CD14-positive monocyte (primary cell): ENCODE measurements at regions not wholly inside any gene's neighbourhood (a gene's known extent, or its start where the extent isn't known, plus 50 kb on each side); places are given as distances from the start of the nearest gene placed in this dataset.

Source experiments
- DNase-seq, 3 donors: peaks; one replicate each; pipeline ENCODE4 v3.0.0-alpha.2; 2011 to 2022
- H2AFZ ChIP-seq: 2 replicates; pipeline ENCODE4 v1.6.0; 2012; ENCODE audit warnings: mild to moderate bottlenecking, low read depth, low read length, inconsistent platforms; ENCODE audit not compliant: insufficient read depth, poor library complexity, severe bottlenecking
- H3K27ac ChIP-seq, 2 donors: 1 replicate in 1 of 2; 2 replicates in 1 of 2; pipeline ENCODE4 v1.5.1; 2012 to 2013; ENCODE audit warnings: low read length in 2 of 2, control low read depth in 1 of 2, inconsistent platforms in 1 of 2, low read depth in 1 of 2, mild to moderate bottlenecking in 1 of 2
- H3K27me3 ChIP-seq, 2 donors: one replicate each; pipeline versions ENCODE4 v1.6.0 to v1.6.1; 2011 to 2013; ENCODE audit warnings: low read length in 2 of 2; ENCODE audit not compliant: control insufficient read depth in 2 of 2, insufficient read depth in 2 of 2
- H3K36me3 ChIP-seq, 2 donors: replicated peaks in 1 of 2; 1 replicate in 1 of 2; 2 replicates in 1 of 2; pipeline versions ENCODE4 v1.5.1 to v1.6.1; 2012 to 2013; ENCODE audit warnings: low read length in 2 of 2, control low read depth in 1 of 2, inconsistent platforms in 1 of 2, mild to moderate bottlenecking in 1 of 2; ENCODE audit not compliant: insufficient read depth in 2 of 2, control insufficient read depth in 1 of 2
- H3K4me1 ChIP-seq, 2 donors: 1 replicate in 1 of 2; 2 replicates in 1 of 2; pipeline versions ENCODE4 v1.5.1 to v1.6.1; 2012 to 2013; ENCODE audit warnings: low read length in 2 of 2, control low read depth in 1 of 2, inconsistent platforms in 1 of 2, mild to moderate bottlenecking in 1 of 2, moderate library complexity in 1 of 2; ENCODE audit not compliant: insufficient read depth in 2 of 2, control insufficient read depth in 1 of 2
- H3K4me2 ChIP-seq: replicated peaks from 2 replicates; pipeline ENCODE3; 2012; ENCODE audit warnings: low read length, moderate library complexity, mild to moderate bottlenecking; ENCODE audit not compliant: poor library complexity, severe bottlenecking; ENCODE audit errors: extremely low read depth
- H3K4me3 ChIP-seq, 3 experiments: fragments of 200-600 bp in 1 of 3; sonication (generic) in 1 of 3; replicated peaks in 1 of 3; 1 replicate in 2 of 3; 2 replicates in 1 of 3; pipeline ENCODE4 v1.5.1; 2011 to 2013; ENCODE audit warnings: low read length in 3 of 3, mild to moderate bottlenecking in 3 of 3, control low read depth in 2 of 3, low read depth in 2 of 3, inconsistent platforms in 1 of 3, moderate library complexity in 1 of 3
- H3K79me2 ChIP-seq: 2 replicates; pipeline ENCODE4 v1.6.0; 2012; ENCODE audit warnings: mild to moderate bottlenecking, control low read depth, inconsistent platforms, low read length, moderate library complexity; ENCODE audit not compliant: insufficient read depth
- H3K9ac ChIP-seq: 2 replicates; pipeline ENCODE4 v1.6.0; 2017; ENCODE audit warnings: low read length, mild to moderate bottlenecking; ENCODE audit not compliant: insufficient read depth, poor library complexity, severe bottlenecking
- H3K9me3 ChIP-seq, 2 donors: replicated peaks in 1 of 2; 1 replicate in 1 of 2; 2 replicates in 1 of 2; pipeline versions ENCODE4 v1.5.1 to v1.6.1; 2012 to 2013; ENCODE audit warnings: low read length in 2 of 2, control low read depth in 1 of 2; ENCODE audit not compliant: control insufficient read depth in 1 of 2, insufficient read depth in 1 of 2
- H4K20me1 ChIP-seq: 2 replicates; pipeline ENCODE4 v1.6.0; 2012; ENCODE audit warnings: mild to moderate bottlenecking, low read length, control low read depth, moderate library complexity; ENCODE audit not compliant: insufficient read depth
- H3K27ac Mint-ChIP-seq, 7 donors: one replicate each; pipeline ENCODE4 v1.8.0; 2020; ENCODE audit warnings: mild to moderate bottlenecking in 7 of 7, mixed read lengths in 7 of 7, moderate library complexity in 6 of 7, inconsistent platforms in 2 of 7
- H3K27me3 Mint-ChIP-seq, 3 donors: one replicate each; pipeline ENCODE4 v1.8.0; 2021 to 2022; ENCODE audit warnings: low read depth in 3 of 3, mild to moderate bottlenecking in 3 of 3, mixed read lengths in 3 of 3, moderate library complexity in 3 of 3, inconsistent platforms in 1 of 3
- H3K36me3 Mint-ChIP-seq, 2 donors: one replicate each; pipeline ENCODE4 v1.8.0; 2020; ENCODE audit warnings: mixed read lengths in 2 of 2, inconsistent platforms in 1 of 2, mild to moderate bottlenecking in 1 of 2
- H3K4me1 Mint-ChIP-seq: one replicate; pipeline ENCODE4 v1.8.0; 2020; ENCODE audit warnings: mild to moderate bottlenecking, mixed read lengths
- H3K4me3 Mint-ChIP-seq, 2 donors: one replicate each; pipeline ENCODE4 v1.8.0; 2020; ENCODE audit warnings: mild to moderate bottlenecking in 2 of 2, mixed read lengths in 2 of 2, moderate library complexity in 1 of 2
- H3K9me3 Mint-ChIP-seq, 7 donors: one replicate each; pipeline ENCODE4 v1.8.0; 2020 to 2022; ENCODE audit warnings: mixed read lengths in 7 of 7, mild to moderate bottlenecking in 6 of 7, moderate library complexity in 6 of 7, inconsistent platforms in 2 of 7
- WGBS: methylation state at CpG from one replicate; pipeline ENCODE4 v1.1.5; 2013; ENCODE audit warnings: missing lambda C conversion rate; ENCODE audit not compliant: insufficient coverage; 5-methylcytosine and 5-hydroxymethylcytosine counted together
- intact Hi-C, 2 donors: fragments of 100-400 bp; cut with micrococcal nuclease; formaldehyde crosslinking; loops; one replicate each; pipeline versions ENCODE4 v1.15.0 to v1.15.1; 2023
- TF ChIP-seq, protein P1 (sequence below): fragments of 200-600 bp; IDR thresholded peaks from one replicate; pipeline ENCODE4 v1.8.0; 2022; ENCODE audit warnings: antibody characterized with exemption, mild to moderate bottlenecking

DNA sequence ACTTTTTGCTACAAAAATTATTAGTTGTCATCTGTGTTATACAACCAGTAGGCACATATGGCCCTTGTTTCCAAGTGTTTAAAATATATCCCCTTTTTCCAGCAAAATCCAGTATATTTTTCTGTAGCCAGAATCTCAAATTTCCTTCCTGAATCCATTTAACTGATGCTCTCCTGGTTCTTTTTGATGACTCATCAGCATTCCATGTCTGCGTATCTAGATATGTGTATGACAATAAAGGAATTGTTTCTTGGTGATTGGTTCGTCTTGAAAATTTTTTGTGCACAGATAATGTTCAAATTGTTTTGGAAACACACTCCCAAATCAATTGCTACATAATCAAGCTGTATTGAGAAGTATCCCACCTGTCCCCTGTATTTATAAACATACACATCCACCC, 98.3 kb downstream of the ITM2A start:
- no peaks in the 10 kb centered on the region for H3K4me1 Mint-ChIP-seq
- Histone ChIP-seq H3K9me3 (no peaks in the 10 kb centered on the region), H3K27ac (no peak overlapping the region), H3K27me3 (no peaks in the 10 kb centered on the region), H3K9ac (no peak overlapping the region), H3K4me2 (no peak overlapping the region), H2AFZ (no peak overlapping the region), H3K4me1 (no peaks in the 10 kb centered on the region), H3K4me3 (no peak overlapping the region), H3K36me3 (no peaks in the 10 kb centered on the region), H3K79me2 (no peaks in the 10 kb centered on the region), H4K20me1 (no peaks in the 10 kb centered on the region)
- no CpG with 5 or more reads among the region's 2 CpGs for WGBS
- no peak overlapping the region for H3K27ac Mint-ChIP-seq
- TF ChIP-seq, protein P1, sequence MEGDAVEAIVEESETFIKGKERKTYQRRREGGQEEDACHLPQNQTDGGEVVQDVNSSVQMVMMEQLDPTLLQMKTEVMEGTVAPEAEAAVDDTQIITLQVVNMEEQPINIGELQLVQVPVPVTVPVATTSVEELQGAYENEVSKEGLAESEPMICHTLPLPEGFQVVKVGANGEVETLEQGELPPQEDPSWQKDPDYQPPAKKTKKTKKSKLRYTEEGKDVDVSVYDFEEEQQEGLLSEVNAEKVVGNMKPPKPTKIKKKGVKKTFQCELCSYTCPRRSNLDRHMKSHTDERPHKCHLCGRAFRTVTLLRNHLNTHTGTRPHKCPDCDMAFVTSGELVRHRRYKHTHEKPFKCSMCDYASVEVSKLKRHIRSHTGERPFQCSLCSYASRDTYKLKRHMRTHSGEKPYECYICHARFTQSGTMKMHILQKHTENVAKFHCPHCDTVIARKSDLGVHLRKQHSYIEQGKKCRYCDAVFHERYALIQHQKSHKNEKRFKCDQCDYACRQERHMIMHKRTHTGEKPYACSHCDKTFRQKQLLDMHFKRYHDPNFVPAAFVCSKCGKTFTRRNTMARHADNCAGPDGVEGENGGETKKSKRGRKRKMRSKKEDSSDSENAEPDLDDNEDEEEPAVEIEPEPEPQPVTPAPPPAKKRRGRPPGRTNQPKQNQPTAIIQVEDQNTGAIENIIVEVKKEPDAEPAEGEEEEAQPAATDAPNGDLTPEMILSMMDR, result no peak
- no peaks in the 10 kb centered on the region for H3K27me3 Mint-ChIP-seq
- no peaks in the 10 kb centered on the region for H3K9me3 Mint-ChIP-seq
- no peak for DNase-seq
- no peak overlapping the region for H3K4me3 Mint-ChIP-seq
- intact Hi-C loops, result no loop called here
- no peaks in the 10 kb centered on the region for H3K36me3 Mint-ChIP-seq

DNA sequence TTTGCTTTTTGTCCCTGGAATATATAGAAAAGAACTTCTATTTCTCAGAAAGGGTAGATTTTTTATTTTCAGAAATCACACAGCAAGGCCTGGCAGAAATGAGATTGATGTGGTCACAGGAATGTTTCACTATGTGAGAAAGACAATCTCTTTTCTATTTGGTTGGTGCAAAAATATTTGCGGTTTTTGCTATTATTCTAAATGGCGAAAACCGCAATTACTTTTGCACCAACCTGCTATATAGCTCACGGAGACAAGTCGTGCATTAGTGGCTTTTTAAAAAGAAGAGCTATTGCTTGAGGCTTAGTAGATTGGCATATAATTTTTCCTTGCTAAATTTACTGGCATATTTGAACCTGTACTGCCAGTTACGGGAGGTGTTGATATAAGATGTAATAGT, 100.4 kb downstream of the ITM2A start:
- no peaks in the 10 kb centered on the region for H3K79me2 ChIP-seq
- Mint-ChIP-seq H3K4me1 (no peaks in the 10 kb centered on the region), H3K4me3 (no peak overlapping the region), H3K27ac (no peak overlapping the region), H3K36me3 (no peaks in the 10 kb centered on the region), H3K27me3 (no peaks in the 10 kb centered on the region), H3K9me3 (no peaks in the 10 kb centered on the region)
- no peak overlapping the region for H3K27ac ChIP-seq
- WGBS, result no CpG with 5 or more reads among the region's 6 CpGs
- H3K9ac ChIP-seq, result no peak overlapping the region
- DNase-seq, result no peak
- no peak overlapping the region for H3K4me2 ChIP-seq
- intact Hi-C loops, result no loop called here
- TF ChIP-seq, protein P1, result no peak
- H3K4me1 ChIP-seq, result no peaks in the 10 kb centered on the region
- H3K36me3 ChIP-seq, result no peaks in the 10 kb centered on the region
- no peak overlapping the region for H2AFZ ChIP-seq
- no peaks in the 10 kb centered on the region for H3K9me3 ChIP-seq
- H3K27me3 ChIP-seq, result no peaks in the 10 kb centered on the region
- H3K4me3 ChIP-seq, result no peak overlapping the region
- no peaks in the 10 kb centered on the region for H4K20me1 ChIP-seq
